Fibroblast of skin of left biceps (primary cell): ENCODE measurements at regions not wholly inside any gene's neighbourhood (a gene's known extent, or its start where the extent isn't known, plus 50 kb on each side); places are given as distances from the start of the nearest gene placed in this dataset.

Experiments used
- DNase-seq, 2 experiments: peaks; one replicate each; pipeline ENCODE4 v3.0.0-alpha.2; 2013; ENCODE audit warnings: low read depth in 2 of 2

DNA sequence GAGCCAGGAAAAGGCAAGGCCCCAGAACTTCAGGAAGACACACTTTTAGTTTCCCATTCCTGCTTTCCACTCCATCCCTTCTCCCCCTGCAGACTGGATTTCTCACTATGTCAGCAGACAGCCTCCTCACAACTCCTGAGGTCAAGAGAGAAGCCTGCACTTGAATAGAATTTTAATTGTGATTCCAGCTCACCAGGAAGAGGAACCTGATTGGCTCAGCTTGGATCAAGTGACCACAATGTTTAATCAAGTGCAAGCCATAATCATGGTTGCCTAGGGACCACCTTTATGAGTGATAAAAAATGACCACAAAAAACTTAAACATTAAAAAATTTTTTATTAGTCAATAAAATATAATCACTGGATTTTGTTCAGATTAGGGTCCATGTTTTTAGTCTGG lies 244.7 kb upstream of the RHOBTB1 start:
- no peak for DNase-seq

DNA sequence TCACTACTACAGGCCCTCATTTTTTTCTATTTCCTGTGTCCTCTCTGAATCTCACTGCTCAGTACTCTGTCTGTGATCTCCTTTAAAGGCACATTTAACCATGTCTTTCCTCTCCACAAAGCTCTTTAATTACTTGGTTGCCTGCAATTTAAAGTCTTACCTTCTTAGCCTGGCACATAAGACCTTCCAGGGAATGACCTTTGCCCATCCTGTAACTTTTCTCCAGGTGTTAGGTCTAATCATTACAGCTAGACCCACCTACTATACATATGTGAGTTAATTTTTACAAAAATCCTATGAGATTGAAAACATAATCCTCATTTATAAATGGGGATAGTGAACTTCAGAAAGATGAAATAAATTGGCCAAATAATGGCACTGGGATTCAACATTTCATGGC lies 244.1 kb upstream of the RHOBTB1 start:
- no peak for DNase-seq

DNA sequence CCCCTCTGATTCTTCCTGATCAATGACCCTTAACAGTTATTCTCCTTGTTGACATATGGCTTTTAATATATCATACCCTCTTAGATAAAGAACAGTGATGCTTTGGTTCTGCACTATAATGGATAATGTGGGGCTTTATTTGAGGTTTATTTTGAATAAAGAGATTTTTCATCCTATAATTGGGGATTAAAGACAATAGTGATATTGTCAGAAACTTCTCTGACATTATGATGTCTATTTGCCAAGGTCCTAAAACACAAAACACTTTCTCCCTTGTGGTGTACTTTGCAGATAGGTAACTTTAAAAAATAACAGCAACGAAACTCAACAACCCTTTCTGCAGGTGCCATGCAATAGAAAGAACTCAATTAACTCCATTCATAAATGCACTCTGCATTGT lies 243.6 kb upstream of the RHOBTB1 start:
- DNase-seq: no peak

DNA sequence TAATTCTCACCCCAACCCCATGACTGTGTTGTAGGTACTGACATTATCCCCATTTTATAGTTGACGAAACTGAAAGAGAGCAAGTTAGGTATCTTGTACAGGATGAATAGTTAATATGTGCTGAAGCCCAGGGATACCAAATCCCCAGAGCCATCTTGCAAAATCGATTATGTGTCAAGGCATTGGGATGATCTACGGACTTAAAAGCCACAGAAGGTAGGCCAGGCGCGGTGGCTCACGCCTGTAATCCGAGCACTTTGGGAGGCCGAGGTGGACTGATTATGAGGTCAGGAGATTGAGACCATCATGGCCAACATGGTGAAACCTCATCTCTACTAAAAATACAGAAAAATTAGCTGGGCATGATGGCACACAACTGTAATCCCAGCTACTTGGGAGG lies 242.4 kb upstream of the RHOBTB1 start:
- DNase-seq: no peak

DNA sequence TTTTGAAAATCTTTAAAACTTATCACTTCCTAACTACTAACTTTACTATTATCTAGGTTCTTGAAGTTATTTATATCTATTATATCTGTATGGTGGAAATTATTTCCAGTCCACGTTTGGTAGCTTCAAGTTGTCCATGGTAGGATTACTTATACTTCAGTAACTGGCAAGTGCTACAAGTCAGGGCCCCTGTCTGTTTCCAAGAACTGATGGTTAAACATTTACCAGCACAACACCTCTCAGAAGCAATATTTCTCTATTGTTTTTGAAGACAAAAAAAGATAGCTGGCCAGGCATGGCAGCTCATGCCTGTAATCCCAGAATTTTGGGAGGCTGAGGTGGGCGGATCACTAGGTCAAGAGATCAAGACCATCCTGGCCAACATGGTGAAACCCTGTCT lies 240.4 kb upstream of the RHOBTB1 start:
- no peak for DNase-seq

DNA sequence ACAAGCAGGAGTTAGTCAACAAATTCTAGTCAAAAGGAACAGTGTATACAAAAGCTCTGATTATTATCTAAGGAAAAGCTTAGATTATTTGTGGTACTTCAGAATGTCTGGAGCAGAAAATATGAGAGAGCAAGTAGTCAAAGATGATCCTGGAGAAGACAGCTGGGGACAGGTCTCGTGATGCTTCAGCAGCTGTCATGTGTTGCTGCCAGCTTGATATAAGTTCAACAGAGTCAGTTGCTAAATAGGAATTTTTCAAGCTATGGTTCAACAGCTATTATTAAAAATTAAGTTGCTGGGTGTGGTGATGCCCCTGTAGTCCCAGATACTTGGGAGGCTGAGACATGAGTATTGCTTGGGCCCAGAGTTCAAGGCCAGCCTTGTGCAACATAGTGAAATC lies 240.0 kb upstream of the RHOBTB1 start:
- DNase-seq: no peak

DNA sequence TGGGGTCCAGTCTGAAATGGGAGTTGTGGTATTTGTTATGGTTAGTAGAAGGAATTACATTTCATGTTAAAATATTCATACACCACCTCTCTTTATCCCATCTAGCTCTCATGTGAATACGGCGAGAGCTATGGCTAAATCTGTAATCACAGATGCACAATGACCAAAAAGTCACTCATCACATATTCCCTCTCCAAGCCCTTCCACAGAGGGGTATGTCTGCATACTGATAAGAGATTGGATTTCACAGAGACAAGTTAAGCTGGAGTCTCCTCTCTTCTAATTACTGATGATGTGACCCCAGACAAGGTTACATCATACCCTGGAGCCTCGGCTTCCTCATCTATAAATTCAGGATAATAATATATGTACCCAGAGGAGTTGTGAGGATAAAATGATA lies 237.8 kb upstream of the RHOBTB1 start:
- no peak for DNase-seq

DNA sequence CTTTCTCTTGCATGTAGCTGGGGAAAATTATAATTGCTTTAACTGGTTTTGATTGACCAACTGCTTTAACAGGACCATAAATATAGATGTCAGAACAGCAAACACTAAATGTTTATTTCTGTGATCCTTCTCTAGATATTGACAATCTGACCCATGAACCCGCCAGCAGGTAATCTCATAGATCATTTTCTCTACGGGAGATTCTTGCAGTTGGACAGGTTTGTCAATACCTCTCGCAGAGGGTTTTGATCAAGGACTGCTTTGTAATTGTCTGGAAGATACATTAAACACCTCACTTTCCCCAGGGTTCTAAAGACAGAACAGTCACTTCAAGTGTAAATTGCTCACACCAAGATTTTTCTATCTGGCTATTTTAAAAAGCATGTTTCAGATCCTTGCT lies 235.8 kb upstream of the RHOBTB1 start:
- DNase-seq: no peak

DNA sequence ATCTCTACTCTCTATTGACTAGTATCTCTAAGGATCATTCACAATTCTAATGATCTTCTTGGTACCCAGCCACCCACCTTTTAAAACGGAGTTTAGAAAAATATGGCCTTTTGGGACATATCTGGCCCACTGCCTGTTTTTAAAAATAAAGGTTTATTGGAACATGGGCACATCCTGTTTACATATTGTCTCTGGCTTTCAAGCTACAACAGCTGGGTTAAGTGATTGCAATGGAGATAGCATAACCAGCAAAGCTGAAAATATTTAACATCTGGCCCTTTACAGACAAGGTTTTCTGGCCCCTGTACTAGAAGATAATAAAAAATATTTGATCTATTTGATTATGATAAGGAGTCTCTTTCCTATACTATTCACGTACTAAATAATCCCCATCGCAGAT lies 232.4 kb upstream of the RHOBTB1 start:
- DNase-seq: no peak

DNA sequence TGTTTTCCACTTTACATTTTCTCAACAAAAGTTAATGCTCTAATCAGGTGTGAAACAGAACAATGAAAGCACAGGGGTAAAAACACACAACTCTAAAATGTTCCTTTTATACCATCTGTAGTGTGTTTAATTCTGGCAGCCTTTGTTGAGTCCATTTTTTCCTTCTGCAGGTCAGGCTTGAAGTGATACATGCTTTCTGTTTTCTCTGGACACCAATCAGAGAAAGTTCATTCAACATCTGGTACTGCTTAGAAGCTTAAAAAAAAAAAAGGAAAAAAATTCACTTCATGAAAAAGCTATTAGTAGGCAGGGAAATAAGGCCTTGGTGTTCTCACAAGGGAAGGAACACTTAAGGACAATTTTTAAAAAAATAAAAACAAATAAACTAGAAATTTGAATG lies 231.3 kb upstream of the RHOBTB1 start:
- peak; percentile 36 to 42 for DNase-seq

DNA sequence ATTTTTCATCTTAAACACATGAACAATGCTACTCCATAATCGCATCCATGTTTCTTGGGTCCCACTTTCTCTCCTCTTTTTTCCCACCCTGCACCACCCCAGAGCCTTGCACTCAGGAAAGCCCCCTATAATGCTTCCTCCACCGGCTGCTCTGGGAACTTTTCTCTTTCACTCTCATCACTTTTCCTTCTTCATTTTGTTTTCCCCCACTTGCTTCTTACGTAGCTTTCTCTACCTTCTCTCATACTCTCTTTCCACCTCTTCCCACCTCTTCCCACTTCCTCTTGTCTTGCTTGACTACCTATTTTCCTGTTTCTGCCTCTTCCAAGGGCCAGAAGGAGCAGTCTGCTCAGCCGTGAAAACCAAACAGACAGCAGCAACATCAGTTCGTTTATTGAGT lies 229.5 kb upstream of the RHOBTB1 start:
- DNase-seq: no peak

DNA sequence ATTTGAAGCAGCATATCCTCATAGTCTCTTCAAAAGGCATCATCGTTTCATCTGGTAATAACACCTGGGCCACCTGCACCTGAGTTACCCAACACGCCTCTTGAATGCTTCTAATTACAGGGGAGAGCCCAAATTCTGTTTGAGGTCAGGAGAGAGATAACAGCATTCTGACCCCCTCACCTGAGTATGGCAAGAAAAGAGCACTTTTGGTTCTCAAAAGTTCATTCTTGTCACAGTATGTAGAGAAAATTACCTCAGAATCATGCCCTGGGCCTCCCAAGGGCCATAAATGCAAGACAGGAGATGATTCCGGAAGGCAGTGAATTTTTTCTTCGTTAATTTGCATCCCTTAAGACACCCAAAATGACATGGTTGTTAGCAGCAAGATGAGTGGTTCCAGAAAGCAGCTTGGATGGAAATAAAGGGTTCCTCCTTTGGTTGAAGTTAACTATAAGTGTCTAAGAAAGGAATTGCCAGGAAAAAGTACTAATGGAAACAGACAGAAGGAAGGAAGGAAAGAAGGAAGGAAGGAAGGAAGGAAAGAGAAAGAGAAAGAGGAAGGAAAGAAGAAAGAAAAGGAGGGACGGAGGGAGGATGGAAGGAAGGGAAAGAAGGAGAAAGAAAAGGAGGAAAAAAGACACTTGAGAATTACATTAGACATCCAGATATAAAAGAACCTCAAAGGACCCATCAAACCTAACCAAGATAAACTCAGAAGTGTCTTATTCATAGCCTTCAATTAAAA lies 228.4 kb upstream of the RHOBTB1 start:
- DNase-seq: no peak

DNA sequence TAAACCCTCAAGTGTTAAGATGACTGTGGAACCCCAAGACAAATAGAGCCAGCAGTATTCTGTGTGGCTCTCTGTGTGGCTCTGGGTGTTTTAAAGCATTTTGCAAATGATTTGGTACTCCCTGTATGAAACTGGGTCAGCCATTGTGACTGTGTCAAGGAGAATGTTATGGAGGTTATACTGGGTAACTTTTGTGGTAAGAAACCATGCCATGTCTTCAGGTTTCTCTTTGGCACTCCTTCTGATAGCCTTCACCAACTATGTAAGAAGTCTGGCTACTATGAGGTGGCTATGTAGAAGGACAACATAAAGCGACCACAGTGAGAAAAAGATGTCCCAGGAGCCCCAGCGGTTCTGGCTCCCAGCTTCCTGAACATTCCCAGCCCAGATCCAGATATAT lies 226.6 kb upstream of the RHOBTB1 start:
- no peak for DNase-seq

DNA sequence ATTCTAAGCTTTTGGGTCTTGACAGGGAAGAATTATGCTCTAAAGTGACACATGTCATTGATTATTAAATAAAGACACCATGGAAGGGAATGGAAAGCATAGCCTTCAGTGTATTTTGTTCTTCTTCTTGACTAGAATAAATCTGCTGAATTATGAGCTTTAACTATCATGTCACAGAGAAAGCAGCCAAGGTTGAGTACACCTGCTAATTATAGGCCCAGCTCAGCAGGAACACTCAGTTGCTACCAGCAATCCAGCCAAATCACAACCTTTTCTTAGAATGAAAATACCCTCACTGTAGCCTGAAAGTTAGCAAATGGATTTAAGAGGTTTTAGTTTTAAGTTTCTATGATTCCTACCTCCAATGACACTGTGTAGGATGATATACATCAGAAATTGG lies 225.3 kb upstream of the RHOBTB1 start:
- DNase-seq: no peak

DNA sequence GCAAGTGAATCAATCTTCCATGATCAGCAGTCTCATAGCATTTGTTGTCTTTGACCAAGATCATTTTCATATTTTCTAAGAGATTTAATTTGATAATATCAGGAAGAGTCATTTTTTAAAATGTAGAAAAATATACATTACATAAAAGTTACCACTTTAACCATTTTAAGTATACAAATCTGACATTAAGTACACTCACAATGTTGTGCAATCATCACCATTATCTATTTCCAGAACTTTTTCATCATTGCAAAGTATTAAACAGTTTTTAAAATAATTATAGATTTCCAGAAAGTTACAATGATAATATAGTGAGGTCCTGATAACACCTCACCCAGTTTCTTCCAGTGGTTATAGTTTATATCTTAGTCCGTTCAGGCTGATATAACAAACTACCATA lies 222.5 kb upstream of the RHOBTB1 start:
- no peak for DNase-seq

DNA sequence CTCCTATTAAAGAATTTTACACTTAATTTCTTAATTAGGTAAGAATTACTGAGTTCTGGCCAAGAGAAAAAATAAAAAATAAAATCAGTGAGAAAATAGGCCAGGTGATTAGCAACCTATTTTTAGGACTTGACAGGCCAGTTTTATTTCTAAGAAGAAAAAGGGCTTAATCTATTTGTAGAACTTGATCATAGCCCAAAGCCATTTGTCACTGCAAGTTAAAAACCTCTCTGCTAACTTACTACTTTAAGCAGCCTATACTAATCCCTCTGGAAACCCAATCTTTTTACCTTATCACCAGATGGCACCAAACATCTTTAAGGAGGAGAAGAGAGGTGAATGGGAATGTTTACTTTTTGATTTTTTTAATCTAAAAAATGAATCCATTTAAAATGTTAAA lies 222.1 kb upstream of the RHOBTB1 start:
- DNase-seq: no peak

DNA sequence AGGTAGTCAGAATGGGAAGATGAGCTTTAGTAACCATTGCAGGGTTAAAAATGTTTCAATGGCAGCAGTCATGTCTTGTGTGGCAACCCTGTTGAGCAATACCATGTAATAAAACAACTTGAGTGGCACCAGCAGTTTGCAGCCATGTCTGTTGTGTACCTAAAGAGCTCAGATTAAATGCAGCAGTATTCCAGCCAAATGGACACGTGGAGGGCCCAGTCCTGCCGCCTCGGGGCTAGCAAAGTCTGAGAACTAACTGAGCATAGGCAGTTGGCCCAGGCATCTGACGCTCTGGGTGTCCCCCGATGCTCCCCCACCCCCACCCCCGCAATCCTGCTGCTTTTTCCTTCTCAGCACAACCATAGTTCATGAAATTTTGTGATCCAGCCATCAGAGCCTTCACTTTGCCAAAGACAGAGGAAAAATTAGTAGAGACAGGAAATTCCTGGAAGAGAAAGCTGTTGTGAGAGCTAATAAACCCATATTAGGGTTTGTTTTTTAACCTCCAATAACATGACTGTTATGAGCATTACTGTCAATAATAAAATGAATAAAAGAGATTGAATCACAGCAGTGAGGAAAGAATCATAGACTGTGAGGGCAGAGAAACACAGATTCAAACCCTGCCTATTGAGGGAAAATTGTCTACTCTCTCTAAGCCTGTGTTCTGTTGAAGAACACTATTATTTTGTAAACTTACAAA lies 220.6 kb upstream of the RHOBTB1 start:
- no peak for DNase-seq

DNA sequence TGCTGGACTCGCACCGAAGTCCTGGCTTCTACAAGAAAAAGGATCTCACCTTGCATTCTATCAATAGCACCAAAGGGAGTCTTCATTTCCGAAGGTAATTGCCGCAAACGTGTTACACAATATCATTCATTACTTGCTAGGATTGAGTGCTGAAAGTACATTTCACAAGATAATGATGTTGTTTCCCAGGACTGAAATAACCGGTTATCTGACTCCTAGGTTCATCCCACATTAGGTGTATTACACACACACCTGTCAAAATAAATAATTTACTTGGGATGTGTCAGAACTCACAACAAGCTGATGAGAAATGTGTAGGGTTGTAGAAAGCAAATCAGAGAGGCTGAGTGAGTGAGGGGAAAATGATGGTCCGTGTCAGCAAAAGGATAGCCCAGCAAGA lies 219.4 kb upstream of the RHOBTB1 start:
- DNase-seq: no peak

DNA sequence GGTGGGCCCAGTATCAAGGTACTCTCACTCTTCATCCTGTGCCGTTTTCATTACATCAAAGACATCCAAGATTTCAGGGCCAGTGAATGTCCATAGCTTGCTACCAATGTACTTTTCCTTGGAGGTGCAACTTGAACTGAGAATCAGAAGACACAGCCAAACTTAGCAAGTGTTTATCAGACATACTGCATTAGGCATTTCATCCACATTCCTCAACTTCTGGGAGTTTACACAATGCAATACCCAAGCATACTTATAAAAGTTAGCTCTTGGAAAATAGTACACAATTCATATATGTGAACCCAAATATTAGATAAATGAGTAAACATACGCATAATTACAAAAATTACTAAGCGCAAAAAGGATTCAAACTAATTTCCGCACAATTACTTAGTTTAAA lies 216.3 kb upstream of the RHOBTB1 start:
- no peak for DNase-seq

DNA sequence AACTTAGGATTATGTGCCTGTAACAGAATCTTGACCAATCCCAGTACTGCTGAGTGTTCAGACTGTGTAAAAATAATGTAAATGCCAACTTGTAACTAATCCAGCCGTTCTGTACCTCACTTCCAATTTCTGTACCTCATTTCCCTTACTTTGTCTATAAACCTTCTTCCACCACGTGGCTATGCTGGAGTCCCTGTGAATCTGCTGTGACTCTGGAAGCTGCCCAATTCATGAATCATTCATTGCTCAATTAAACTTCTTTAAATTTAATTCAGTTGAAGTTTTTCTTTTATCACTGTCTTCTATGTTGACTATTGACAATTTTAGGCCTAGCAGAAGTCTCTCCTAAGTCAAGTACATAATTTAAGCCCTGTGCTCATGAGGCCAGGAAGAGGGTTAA lies 215.3 kb upstream of the RHOBTB1 start:
- DNase-seq: no peak

DNA sequence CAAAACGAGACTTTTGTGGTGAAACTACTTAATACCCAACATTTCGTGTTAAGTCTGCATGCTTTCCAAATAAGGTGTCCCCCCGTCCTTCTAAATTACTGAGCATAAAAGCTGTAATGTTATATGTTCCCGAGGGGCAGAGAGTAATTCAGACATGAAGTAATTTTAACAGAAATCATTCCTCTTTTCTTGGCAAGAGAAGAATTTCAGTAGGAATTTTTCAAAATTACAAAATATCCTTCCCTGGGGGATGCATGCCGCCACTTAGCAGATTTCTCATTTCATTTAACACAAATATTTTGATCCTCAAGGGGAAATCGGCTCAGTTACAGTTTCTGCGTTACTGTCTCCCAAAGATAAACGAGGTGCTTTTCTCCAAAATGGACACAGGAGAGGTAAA lies 213.2 kb upstream of the RHOBTB1 start:
- DNase-seq: peak in 1 of 2 experiments; percentile 14

DNA sequence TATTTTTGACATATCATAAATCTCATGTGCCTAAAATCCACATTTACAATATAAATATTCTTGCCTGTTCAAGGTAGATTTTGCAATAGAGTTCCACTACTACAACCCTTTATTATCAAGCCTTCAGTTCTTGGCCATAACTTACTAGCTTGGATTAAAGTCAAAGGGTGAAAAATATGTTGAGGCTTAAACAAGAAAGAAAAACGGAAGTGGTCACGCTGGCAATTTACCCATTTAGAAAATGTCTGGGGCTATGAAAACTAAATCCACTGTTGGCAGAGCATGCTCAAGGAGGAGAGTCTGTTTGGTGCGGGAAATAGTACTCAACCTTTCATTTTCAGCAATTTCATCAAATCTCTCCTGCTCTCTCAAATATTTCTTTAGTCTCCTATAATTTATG lies 209.8 kb upstream of the RHOBTB1 start:
- peak in 1 of 2 experiments; percentile 15 for DNase-seq

DNA sequence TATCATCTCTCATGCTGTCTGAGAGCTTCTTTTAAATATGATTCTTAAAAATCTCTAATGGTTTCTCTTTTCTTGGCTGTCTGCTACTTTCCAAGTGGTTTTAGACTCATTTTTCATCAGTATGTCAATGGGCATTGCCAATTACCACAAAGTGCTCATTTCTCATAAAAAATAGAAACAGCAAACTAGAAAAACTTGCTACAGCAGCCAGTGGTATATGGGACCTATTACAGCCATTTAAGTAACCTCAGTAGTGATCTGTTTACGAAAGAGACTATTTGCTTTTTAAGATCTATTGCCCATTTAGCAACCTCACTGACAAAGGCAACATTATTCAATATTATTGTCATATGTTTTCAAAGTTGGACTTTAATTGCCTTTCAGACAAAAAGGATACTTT lies 207.1 kb upstream of the RHOBTB1 start:
- no peak for DNase-seq

DNA sequence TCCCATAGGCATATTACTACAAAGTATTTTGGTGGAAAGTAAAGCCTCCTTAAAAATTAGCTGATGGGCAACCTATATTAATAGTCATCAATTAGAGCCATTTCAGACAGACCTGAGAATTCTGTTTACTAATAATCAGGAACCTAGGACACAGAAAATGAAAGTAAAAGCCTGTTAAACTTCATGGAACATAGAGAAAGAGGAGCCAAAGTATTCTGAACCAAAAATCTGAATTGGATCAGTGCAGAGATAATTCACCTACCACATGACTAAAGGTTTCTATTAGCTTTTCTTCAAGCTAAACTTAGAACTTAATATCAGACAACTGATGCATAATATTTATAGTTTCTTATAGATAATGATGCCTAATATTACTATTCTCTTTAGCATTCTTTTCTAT lies 204.5 kb upstream of the RHOBTB1 start:
- no peak for DNase-seq
